ENCODE measurements at regions not wholly inside any gene's neighbourhood (a gene's known extent, or its start where the extent isn't known, plus 50 kb on each side); places are given as distances from the start of the nearest gene placed in this dataset.

DNA sequence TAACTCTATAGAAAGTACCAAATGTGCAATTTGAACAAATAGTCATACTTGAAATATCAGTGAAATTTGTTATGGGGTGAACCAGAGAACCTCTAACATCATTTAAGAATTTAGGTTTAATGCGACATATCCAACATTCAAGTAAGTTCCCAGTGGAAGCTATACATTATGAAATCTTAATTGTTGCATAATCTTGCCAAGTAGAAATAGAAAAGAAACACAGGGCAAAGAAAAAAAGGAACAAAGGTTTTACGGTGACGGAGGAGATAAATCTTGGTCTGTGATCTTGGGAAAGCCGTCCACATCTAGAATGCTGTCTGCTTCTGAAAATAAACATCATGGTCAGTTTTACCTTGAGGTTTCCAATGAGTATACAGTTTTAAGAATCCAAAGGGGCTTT is 445.7 kb downstream of the RFC3 start:
- Histone ChIP-seq H3K18ac (ENCODE audit: low read depth, low read length) (no peak overlapping the region), H4K5ac (ENCODE audit: low read depth, low read length) (no peak overlapping the region), H3K36me3 (ENCODE audit: control insufficient read depth, insufficient read depth, low read length) (no peaks in the 10 kb centered on the region), H3K4me2 (ENCODE audit: low read depth, low read length) (no peak overlapping the region), H3K4me1 (ENCODE audit: control insufficient read depth, insufficient read depth, low read length) (no peaks in the 10 kb centered on the region), H4K8ac (ENCODE audit: low read depth in 2 of 2, low read length in 2 of 2) (no peak overlapping the region), H3K56ac (ENCODE audit: extremely low read depth, insufficient read depth, low read length) (no peak overlapping the region), H3K9me3 (ENCODE audit: control insufficient read depth, insufficient read depth, low read length) (no peaks in the 10 kb centered on the region; the same call in 1 of the 2 replicates), H4K91ac (ENCODE audit: insufficient read depth, low read depth, low read length) (no peak overlapping the region), H2AK9ac (replicated peaks; ENCODE audit: low read depth, low read length, poor library complexity) (no peak overlapping the region), H2BK20ac (ENCODE audit: low read depth, low read length) (no peak overlapping the region), H2BK15ac (ENCODE audit: low read depth, low read length) (no peak overlapping the region), H3K4ac (ENCODE audit: low read depth, low read length) (no peak overlapping the region), H2BK120ac (ENCODE audit: low read depth, low read length) (no peak overlapping the region), H3K9ac (ENCODE audit: low read depth, low read length) (no peak overlapping the region), H2AFZ (replicated peaks; ENCODE audit: low read length, poor library complexity) (no peak overlapping the region), H3K79me1 (ENCODE audit: low read depth in 1 of 2, low read length in 2 of 2) (no peaks in the 10 kb centered on the region), H3K9me1 (ENCODE audit: insufficient read depth, low read length) (no peaks in the 10 kb centered on the region), H3K27me3 (ENCODE audit: control insufficient read depth, insufficient read depth, low read length) (no peaks in the 10 kb centered on the region), H4K20me1 (ENCODE audit: insufficient read depth, low read length) (no peaks in the 10 kb centered on the region), H3K4me3 (ENCODE audit: insufficient read depth, low read depth, low read length) (no peak overlapping the region), H2BK5ac (ENCODE audit: low read depth, low read length, poor library complexity, severe bottlenecking) (no peak overlapping the region), H3K27ac (ENCODE audit: insufficient read depth, low read length) (no peak overlapping the region), H3K14ac (replicated peaks; ENCODE audit: low read depth, low read length) (no peak overlapping the region), H3K23ac (ENCODE audit: low read depth, low read length) (no peak overlapping the region), H2AK5ac (ENCODE audit: low read depth, low read length) (no peak overlapping the region)
- TF ChIP-seq CHD1 (IDR thresholded peaks at IDR 0.05; ENCODE audit: low read depth, low read length) = no peak
- TF ChIP-seq MXI1 (IDR thresholded peaks at IDR 0.05; ENCODE audit: borderline replicate concordance, low read depth, low read length) = no peak
- TF ChIP-seq FOS (IDR thresholded peaks at IDR 0.05; ENCODE audit: low read depth, low read length) = no peak
- TF ChIP-seq, protein P1, sequence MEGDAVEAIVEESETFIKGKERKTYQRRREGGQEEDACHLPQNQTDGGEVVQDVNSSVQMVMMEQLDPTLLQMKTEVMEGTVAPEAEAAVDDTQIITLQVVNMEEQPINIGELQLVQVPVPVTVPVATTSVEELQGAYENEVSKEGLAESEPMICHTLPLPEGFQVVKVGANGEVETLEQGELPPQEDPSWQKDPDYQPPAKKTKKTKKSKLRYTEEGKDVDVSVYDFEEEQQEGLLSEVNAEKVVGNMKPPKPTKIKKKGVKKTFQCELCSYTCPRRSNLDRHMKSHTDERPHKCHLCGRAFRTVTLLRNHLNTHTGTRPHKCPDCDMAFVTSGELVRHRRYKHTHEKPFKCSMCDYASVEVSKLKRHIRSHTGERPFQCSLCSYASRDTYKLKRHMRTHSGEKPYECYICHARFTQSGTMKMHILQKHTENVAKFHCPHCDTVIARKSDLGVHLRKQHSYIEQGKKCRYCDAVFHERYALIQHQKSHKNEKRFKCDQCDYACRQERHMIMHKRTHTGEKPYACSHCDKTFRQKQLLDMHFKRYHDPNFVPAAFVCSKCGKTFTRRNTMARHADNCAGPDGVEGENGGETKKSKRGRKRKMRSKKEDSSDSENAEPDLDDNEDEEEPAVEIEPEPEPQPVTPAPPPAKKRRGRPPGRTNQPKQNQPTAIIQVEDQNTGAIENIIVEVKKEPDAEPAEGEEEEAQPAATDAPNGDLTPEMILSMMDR (conservative IDR thresholded peaks at IDR 0.05; ENCODE audit: low read depth, low read length) = no peak
- in situ Hi-C loops (cut with MboI; ENCODE audit: low sequenced_read_pairs) = no loop called here
- DNase-seq = no peak
- ChIA-PET POLR2A (ENCODE audit: unreplicated experiment) (no interaction called here), CTCF (no interaction called here)
- 90% methylated on average over 2 of the region's 4 CpGs; no CpG with 5 or more reads in 1 of the 2 experiments for WGBS, 2 experiments (ENCODE audit: extremely low coverage in 2 of 2, insufficient read length in 1 of 2)
- no peak for ATAC-seq (ENCODE audit: low read depth)
- dilution Hi-C loops (cut with HindIII; ENCODE audit: low sequenced_read_pairs, unreplicated experiment) = no loop called here
- intact Hi-C loops (cut with micrococcal nuclease) = no loop called here
- BruUV-seq (replicated peaks) = no TSS peak

Measured in IMR-90 (cell line).